DND-41 (cell line): ENCODE measurements at regions not wholly inside any gene's neighbourhood (a gene's known extent, or its start where the extent isn't known, plus 50 kb on each side); places are given as distances from the start of the nearest gene placed in this dataset.

Experiments
- CTCF ChIP-seq: IDR thresholded peaks from 2 replicates; pipeline ENCODE4 v1.5.1; 2012; ENCODE audit warnings: borderline replicate concordance, low read length, moderate library complexity, mild to moderate bottlenecking; ENCODE audit not compliant: poor library complexity, severe bottlenecking; ENCODE audit errors: extremely low read depth
- EZH2 ChIP-seq: IDR thresholded peaks from 3 replicates; pipeline ENCODE4 v1.6.1; 2012; ENCODE audit warnings: borderline replicate concordance, low read depth, mild to moderate bottlenecking, moderate library complexity, low read length, inconsistent platforms; ENCODE audit not compliant: severe bottlenecking

- TF ChIP-seq CTCF (no peak), EZH2 (no peak)
Measured at GRCh38 chr5:15103130-15103529, 231.6 kb upstream of the ANKH start.
